ENCODE measurements at regions not wholly inside any gene's neighbourhood (a gene's known extent, or its start where the extent isn't known, plus 50 kb on each side); places are given as distances from the start of the nearest gene placed in this dataset.

- TF ChIP-seq, protein P1, sequence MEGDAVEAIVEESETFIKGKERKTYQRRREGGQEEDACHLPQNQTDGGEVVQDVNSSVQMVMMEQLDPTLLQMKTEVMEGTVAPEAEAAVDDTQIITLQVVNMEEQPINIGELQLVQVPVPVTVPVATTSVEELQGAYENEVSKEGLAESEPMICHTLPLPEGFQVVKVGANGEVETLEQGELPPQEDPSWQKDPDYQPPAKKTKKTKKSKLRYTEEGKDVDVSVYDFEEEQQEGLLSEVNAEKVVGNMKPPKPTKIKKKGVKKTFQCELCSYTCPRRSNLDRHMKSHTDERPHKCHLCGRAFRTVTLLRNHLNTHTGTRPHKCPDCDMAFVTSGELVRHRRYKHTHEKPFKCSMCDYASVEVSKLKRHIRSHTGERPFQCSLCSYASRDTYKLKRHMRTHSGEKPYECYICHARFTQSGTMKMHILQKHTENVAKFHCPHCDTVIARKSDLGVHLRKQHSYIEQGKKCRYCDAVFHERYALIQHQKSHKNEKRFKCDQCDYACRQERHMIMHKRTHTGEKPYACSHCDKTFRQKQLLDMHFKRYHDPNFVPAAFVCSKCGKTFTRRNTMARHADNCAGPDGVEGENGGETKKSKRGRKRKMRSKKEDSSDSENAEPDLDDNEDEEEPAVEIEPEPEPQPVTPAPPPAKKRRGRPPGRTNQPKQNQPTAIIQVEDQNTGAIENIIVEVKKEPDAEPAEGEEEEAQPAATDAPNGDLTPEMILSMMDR (IDR thresholded peaks at IDR 0.05; ENCODE audit: insufficient read depth, low read depth, low read length, missing control alignments), result no peak
- DNase-seq (ENCODE audit: low read depth), result no peak
- H3K4me3 ChIP-seq (ENCODE audit: low read depth, low read length), result no peak overlapping the region
Observed at GRCh38 chr5:6843821-6844220, 130.6 kb downstream of the TENT4A start.

DNA sequence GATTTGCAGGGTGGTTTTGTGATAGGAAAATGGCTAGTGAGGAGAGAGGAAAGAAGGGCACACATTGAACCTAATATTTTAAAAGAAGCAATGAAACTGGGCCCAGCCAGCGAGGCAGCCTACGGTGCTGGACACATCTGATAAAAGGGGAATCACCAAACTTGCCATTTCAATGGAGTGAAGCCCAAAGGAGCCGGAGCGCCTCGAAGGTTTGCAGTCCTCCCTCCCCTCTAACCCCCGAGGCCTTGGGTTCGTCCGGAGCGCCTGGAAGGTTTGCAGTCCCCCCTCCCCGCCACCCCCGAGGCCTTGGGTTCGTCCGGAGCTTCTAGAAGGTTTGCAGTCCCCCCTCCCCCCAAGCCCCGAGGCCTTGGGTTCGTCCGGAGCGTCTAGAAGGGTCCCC lies 132.6 kb downstream of the TENT4A start:
- TF ChIP-seq, protein P1 (IDR thresholded peaks at IDR 0.05; ENCODE audit: insufficient read depth, low read depth, low read length, missing control alignments), result no peak
- H3K4me3 ChIP-seq (ENCODE audit: low read depth, low read length), result no peak overlapping the region
- DNase-seq (ENCODE audit: low read depth), result no peak

- H3K4me3 ChIP-seq (ENCODE audit: low read depth, low read length), result no peak overlapping the region
- no peak for DNase-seq (ENCODE audit: low read depth)
- TF ChIP-seq, protein P1 (IDR thresholded peaks at IDR 0.05; ENCODE audit: insufficient read depth, low read depth, low read length, missing control alignments), result no peak
Observed at GRCh38 chr5:6847870-6848269, 134.6 kb downstream of the TENT4A start.

GRCh38 chr5:6849316-6850105 lies 136.3 kb downstream of the TENT4A start:
- no peak overlapping the region for H3K4me3 ChIP-seq (ENCODE audit: low read depth, low read length)
- no peak for DNase-seq (ENCODE audit: low read depth)
- TF ChIP-seq, protein P1 (IDR thresholded peaks at IDR 0.05; ENCODE audit: insufficient read depth, low read depth, low read length, missing control alignments), result no peak

DNA sequence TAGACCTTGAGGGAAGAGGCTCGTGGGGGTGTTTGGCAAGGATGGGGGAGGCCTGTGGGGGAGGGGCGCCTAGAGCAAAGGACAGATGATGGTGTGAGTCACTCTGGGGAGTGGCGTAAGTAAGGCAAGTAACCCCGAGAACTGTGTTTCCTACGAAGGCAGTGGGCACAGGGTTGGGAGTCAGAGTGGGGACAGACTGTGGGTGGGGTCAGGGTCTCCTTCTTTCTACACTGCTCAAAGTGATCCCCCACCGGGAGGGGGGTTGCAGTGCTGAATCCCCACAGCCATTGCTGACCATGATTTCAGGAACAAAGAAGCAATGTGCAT lies 136.8 kb downstream of the TENT4A start:
- TF ChIP-seq, protein P1 (IDR thresholded peaks at IDR 0.05; ENCODE audit: insufficient read depth, low read depth, low read length, missing control alignments), result no peak
- H3K4me3 ChIP-seq (ENCODE audit: low read depth, low read length), result no peak overlapping the region
- DNase-seq (ENCODE audit: low read depth), result no peak

DNA sequence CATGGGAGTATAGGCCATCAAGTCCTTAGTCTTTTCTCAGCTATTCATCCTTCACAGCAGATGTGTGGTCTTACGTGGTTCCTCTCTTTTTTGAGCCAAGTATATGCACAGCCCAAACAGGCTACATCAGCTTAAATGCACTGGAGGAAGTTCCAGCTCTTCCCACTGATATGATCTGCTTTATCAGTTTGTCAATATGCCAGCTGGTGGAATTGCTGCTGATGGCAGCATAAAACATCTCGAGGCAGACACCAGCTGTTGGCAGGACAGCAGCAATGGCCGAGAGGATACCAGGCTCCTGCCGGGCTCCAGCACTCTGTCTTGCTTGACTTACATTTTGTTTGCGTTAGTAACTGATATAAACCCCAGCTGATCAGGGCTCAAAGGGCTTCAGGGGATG lies 143.4 kb downstream of the TENT4A start:
- no peak for DNase-seq (ENCODE audit: low read depth)
- TF ChIP-seq, protein P1 (IDR thresholded peaks at IDR 0.05; ENCODE audit: insufficient read depth, low read depth, low read length, missing control alignments), result no peak
- no peak overlapping the region for H3K4me3 ChIP-seq (ENCODE audit: low read depth, low read length)

DNA sequence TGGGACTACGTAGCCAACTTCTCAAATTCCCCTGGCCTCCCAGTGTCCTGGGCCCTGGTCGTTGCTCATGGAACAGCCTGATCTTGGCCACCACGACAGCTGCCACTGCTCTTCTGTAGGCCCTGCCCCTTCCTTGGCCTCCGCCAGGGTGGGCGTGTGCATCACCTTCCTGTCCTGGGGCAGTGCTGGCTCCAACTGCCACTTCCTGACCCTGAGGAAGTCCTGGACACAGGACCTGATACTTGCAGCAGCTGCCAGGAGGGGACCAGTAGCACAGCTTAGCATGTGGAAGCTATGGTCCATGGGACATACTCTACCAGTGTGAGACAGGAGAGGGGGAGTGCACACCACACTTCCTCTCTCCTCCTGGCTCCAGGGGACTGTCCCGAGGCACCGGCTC lies 145.2 kb downstream of the TENT4A start:
- DNase-seq (ENCODE audit: low read depth), result no peak
- no peak overlapping the region for H3K4me3 ChIP-seq (ENCODE audit: low read depth, low read length)
- TF ChIP-seq, protein P1 (IDR thresholded peaks at IDR 0.05; ENCODE audit: insufficient read depth, low read depth, low read length, missing control alignments), result no peak

Measured in GM12865 (cell line).